ENCODE measurements at regions not wholly inside any gene's neighbourhood (a gene's known extent, or its start where the extent isn't known, plus 50 kb on each side); places are given as distances from the start of the nearest gene placed in this dataset.

DNA sequence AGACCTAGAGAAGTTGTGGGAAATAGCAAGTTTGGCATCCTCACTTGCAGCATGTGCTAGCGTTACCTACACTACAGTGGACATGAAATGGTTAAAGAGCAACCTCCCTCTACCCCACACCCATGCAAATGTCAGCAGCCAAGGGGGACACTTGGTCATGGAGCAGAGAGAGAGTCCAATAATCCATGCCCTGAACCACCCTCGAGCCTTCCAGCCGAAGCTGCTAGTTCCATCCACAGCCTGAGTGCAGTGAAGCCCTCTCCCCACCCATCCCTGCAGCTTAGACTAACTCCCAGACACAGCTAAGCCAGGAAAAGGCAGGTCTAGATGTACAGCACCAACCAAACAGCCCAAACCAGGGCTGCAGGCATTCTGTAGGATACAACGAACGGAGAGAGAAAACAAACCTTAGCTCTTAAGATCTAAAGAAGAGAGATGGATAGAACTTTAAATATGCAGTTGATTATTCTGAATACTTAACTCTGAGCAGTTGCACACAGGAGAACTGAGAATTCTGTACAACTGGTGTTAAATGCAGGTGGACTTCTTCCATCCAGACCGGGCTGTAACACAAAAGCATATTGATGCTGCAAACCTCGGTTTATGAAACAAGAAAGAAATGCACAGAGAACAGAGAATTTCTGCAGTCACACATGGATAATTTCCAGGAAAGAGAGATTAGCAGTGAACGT, 93.8 kb downstream of the SALL1 start:
- TF ChIP-seq, protein P1, sequence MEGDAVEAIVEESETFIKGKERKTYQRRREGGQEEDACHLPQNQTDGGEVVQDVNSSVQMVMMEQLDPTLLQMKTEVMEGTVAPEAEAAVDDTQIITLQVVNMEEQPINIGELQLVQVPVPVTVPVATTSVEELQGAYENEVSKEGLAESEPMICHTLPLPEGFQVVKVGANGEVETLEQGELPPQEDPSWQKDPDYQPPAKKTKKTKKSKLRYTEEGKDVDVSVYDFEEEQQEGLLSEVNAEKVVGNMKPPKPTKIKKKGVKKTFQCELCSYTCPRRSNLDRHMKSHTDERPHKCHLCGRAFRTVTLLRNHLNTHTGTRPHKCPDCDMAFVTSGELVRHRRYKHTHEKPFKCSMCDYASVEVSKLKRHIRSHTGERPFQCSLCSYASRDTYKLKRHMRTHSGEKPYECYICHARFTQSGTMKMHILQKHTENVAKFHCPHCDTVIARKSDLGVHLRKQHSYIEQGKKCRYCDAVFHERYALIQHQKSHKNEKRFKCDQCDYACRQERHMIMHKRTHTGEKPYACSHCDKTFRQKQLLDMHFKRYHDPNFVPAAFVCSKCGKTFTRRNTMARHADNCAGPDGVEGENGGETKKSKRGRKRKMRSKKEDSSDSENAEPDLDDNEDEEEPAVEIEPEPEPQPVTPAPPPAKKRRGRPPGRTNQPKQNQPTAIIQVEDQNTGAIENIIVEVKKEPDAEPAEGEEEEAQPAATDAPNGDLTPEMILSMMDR (IDR thresholded peaks at IDR 0.05): no peak
- TF ChIP-seq POLR2A (IDR thresholded peaks at IDR 0.05) (no peak), EP300 (IDR thresholded peaks at IDR 0.05) (no peak)

Measured in tibial nerve (tissue), 4 donors.